Upper lobe of left lung (tissue), 6 donors: ENCODE measurements at regions not wholly inside any gene's neighbourhood (a gene's known extent, or its start where the extent isn't known, plus 50 kb on each side); places are given as distances from the start of the nearest gene placed in this dataset.

Source experiments
- ATAC-seq, 2 donors: fragments of 200-7000 bp; cut with Tn5 transposase; one replicate each; pipeline ENCODE4 v1.9.1; 2022; ENCODE audit warnings: mild to moderate bottlenecking in 2 of 2, moderate library complexity in 2 of 2; ENCODE audit not compliant: low FRiP score in 2 of 2
- DNase-seq, 2 donors: peaks; one replicate each; pipeline ENCODE4 v3.0.0-alpha.2; 2019 to 2020
- H3K27ac ChIP-seq, 4 donors: fragments of 200-600 bp; sonication (generic); one replicate each; pipeline ENCODE4 v1.5.1; 2016 to 2019
- H3K27me3 ChIP-seq, 4 donors: fragments of 200-600 bp; sonication (generic); one replicate each; pipeline ENCODE4 v1.5.1; 2017 to 2019
- H3K36me3 ChIP-seq, 4 donors: fragments of 200-600 bp; sonication (generic); one replicate each; pipeline ENCODE4 v1.5.1; 2016 to 2019
- H3K4me1 ChIP-seq, 4 donors: fragments of 200-600 bp; sonication (generic); one replicate each; pipeline ENCODE4 v1.5.1; 2018 to 2019
- H3K4me3 ChIP-seq, 4 donors: fragments of 200-600 bp; sonication (generic); one replicate each; pipeline ENCODE4 v1.5.1; 2017 to 2019; ENCODE audit warnings: mild to moderate bottlenecking in 2 of 4, moderate library complexity in 1 of 4
- H3K9me3 ChIP-seq, 4 donors: fragments of 200-600 bp; sonication (generic); one replicate each; pipeline ENCODE4 v1.5.1; 2018 to 2019
- CTCF ChIP-seq, 6 experiments: fragments of 450-650 bp in 4 of 6; fragments of 200-600 bp in 2 of 6; sonication (generic) in 2 of 6; IDR thresholded peaks; one replicate each; pipeline ENCODE4 v1.5.1; 2016 to 2019; ENCODE audit warnings: antibody characterized with exemption in 6 of 6
- EP300 ChIP-seq, 4 donors: sonication (generic); formaldehyde crosslinking; IDR thresholded peaks; one replicate each; pipeline ENCODE4 v1.5.1; 2017; ENCODE audit warnings: antibody characterized with exemption in 4 of 4, control low read depth in 2 of 4
- POLR2A ChIP-seq, 4 donors: fragments of 450-650 bp; IDR thresholded peaks; one replicate each; pipeline ENCODE4 v1.5.1; 2016 to 2017; ENCODE audit warnings: antibody characterized with exemption in 4 of 4, mild to moderate bottlenecking in 2 of 4
- POLR2AphosphoS5 ChIP-seq, 2 donors: sonication (generic); formaldehyde crosslinking; IDR thresholded peaks; one replicate each; pipeline ENCODE4 v1.5.1; 2017; ENCODE audit warnings: antibody characterized with exemption in 2 of 2
- WGBS, 2 donors: methylation state at CpG; one replicate each; pipeline ENCODE4 v1.1.5; 2017 to 2018; 5-methylcytosine and 5-hydroxymethylcytosine counted together
- donor health status: DM: no; HTN: no; CAD: no; lungs with moderate emphysema.
- donor health status: DM: no; HTN: yes; CAD: no; lungs with severe emphysema.

DNA sequence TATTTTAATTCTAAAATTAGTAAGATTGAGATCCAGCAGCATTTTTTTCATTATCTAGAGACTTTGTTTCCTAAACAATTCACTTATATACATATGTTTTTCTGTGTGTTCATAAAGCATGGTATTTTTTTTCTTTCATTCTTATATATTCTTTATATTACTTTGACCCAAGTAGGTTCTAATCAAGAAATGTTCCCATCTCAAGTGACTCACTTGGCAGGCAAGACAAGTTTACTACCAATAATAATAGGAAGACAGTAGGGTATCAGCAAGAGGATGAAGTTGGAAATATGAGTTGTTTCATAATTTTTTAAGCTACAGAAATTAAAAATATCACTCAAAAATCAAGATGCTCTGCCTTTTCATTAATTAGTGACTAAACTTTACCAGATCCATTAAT is 613.4 kb upstream of the ATP2B1 start:
- no peaks in the 10 kb centered on the region for H3K4me1 ChIP-seq
- DNase-seq, result no peak
- H3K36me3 ChIP-seq, result no peaks in the 10 kb centered on the region
- TF ChIP-seq POLR2AphosphoS5 (IDR thresholded peaks at IDR 0.05), result no peak
- TF ChIP-seq EP300 (IDR thresholded peaks at IDR 0.05), result no peak
- TF ChIP-seq CTCF (IDR thresholded peaks at IDR 0.05), result no peak
- TF ChIP-seq POLR2A (IDR thresholded peaks at IDR 0.05), result no peak
- no peaks in the 10 kb centered on the region for H3K27me3 ChIP-seq
- ATAC-seq, result no peak
- H3K9me3 ChIP-seq, result no peaks in the 10 kb centered on the region
- H3K4me3 ChIP-seq, result no peak overlapping the region
- H3K27ac ChIP-seq, result no peak overlapping the region

DNA sequence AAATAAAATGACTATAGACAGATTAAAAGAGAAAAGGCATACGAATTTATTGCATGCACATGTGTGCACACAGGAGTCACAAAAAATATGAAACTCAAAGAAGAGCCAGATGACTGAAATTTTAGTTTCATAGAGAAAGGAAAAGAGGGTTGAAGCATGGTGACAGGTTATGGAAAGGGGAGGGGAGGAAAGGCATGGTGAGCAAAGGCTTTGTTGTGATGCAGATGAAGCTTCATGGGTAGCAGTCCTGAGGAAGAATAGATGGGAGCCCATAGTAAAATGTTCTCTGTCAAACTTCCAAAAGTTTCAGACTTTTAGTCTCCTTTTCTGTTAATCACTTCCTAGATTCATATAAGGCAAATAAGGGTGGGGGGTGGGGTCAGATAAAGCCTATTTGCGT is 612.7 kb upstream of the ATP2B1 start:
- Histone ChIP-seq H3K36me3 (no peaks in the 10 kb centered on the region), H3K4me3 (no peak overlapping the region), H3K9me3 (no peaks in the 10 kb centered on the region), H3K27me3 (no peaks in the 10 kb centered on the region), H3K4me1 (no peaks in the 10 kb centered on the region), H3K27ac (no peak overlapping the region)
- DNase-seq, result no peak
- 78 to 79% methylated on average over 2 of the region's 2 CpGs for WGBS, 2 donors
- TF ChIP-seq POLR2A (IDR thresholded peaks at IDR 0.05), result no peak
- TF ChIP-seq CTCF (IDR thresholded peaks at IDR 0.05), result no peak
- no peak for TF ChIP-seq POLR2AphosphoS5 (IDR thresholded peaks at IDR 0.05)
- TF ChIP-seq EP300 (IDR thresholded peaks at IDR 0.05), result no peak
- no peak for ATAC-seq

DNA sequence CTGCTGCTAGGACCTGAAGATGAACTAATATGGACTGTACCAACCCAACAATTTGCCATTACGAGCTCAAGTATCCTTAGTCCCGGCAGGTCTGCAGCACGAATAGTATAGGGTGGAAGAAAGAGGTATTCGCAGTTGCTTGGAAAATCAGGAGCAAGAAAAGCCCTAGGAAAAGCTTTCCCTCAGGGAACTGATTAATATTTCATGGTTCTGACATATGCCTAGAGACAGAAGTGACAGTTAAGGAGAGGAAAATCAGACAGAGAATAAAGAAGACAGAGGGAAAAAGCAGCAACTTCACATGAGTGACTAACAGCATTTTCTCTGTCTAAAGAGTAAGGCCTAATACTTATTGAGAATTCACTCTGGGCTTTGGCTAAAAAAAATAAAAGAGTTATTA is 602.9 kb upstream of the ATP2B1 start:
- DNase-seq (no peak), ATAC-seq (no peak)
- no peaks in the 10 kb centered on the region for H3K9me3 ChIP-seq
- no peaks in the 10 kb centered on the region for H3K27me3 ChIP-seq
- TF ChIP-seq POLR2A (IDR thresholded peaks at IDR 0.05) (no peak), CTCF (IDR thresholded peaks at IDR 0.05) (no peak), POLR2AphosphoS5 (IDR thresholded peaks at IDR 0.05) (no peak), EP300 (IDR thresholded peaks at IDR 0.05) (no peak)
- no peaks in the 10 kb centered on the region for H3K36me3 ChIP-seq
- no peak overlapping the region for H3K4me3 ChIP-seq
- no peak overlapping the region for H3K27ac ChIP-seq
- H3K4me1 ChIP-seq, result no peaks in the 10 kb centered on the region
- 86 to 88% methylated on average over 4 of the region's 4 CpGs for WGBS, 2 donors

DNA sequence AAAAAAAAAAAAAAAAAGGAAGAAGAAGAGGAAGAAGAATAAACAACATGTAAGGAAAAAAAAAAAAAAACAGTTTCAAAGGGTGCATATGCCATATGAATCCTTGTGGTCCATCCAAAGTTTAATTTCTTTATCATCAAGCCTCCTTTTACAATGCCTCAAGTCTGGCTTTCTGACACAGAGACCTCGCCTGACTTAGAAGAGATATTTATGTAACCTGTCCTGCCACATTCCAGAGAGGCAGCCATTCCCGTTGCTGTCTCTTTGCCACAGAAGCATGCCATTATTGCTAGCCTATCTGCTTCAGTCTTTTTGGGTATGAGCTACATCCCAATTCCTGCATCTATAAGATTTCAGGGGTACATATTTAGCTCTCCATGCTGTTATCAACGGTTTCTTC is 596.7 kb upstream of the ATP2B1 start:
- TF ChIP-seq EP300 (IDR thresholded peaks at IDR 0.05), result no peak
- TF ChIP-seq CTCF (IDR thresholded peaks at IDR 0.05), result no peak
- no peak for TF ChIP-seq POLR2AphosphoS5 (IDR thresholded peaks at IDR 0.05)
- no peak for TF ChIP-seq POLR2A (IDR thresholded peaks at IDR 0.05)
- DNase-seq, result no peak
- no peaks in the 10 kb centered on the region for H3K9me3 ChIP-seq
- H3K4me1 ChIP-seq, result no peaks in the 10 kb centered on the region
- H3K4me3 ChIP-seq, result no peak overlapping the region
- ATAC-seq, result no peak
- 62 to 70% methylated on average over 3 of the region's 3 CpGs for WGBS, 2 donors
- no peaks in the 10 kb centered on the region for H3K36me3 ChIP-seq
- H3K27me3 ChIP-seq, result no peaks in the 10 kb centered on the region
- no peak overlapping the region for H3K27ac ChIP-seq

DNA sequence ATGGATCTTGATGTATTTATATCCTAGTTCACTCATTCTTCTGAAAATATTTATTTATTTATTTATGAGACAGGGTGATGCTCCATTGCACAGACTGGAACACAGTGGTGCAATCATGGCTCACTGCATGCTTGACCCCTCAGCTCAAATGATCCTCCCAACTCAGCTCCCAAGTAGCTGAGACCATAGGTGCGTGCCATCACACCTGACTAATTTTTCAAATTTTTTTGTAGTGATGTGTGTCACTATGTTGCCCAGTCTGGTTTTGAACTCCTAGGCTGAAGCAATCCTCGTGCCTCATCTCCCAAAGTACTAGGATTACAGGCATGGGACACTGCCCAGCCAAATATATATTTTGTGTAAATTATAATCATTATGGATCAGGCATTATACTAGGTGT is 595.6 kb upstream of the ATP2B1 start:
- no peak for DNase-seq
- Histone ChIP-seq H3K9me3 (no peaks in the 10 kb centered on the region), H3K4me1 (no peaks in the 10 kb centered on the region), H3K4me3 (no peak overlapping the region), H3K27me3 (no peaks in the 10 kb centered on the region), H3K27ac (no peak overlapping the region), H3K36me3 (no peaks in the 10 kb centered on the region)
- TF ChIP-seq POLR2A (IDR thresholded peaks at IDR 0.05), result no peak
- no peak for TF ChIP-seq EP300 (IDR thresholded peaks at IDR 0.05)
- TF ChIP-seq CTCF (IDR thresholded peaks at IDR 0.05), result no peak
- no peak for TF ChIP-seq POLR2AphosphoS5 (IDR thresholded peaks at IDR 0.05)
- no peak for ATAC-seq
- 92 to 93% methylated on average over 2 of the region's 2 CpGs for WGBS, 2 donors
